ENCODE measurements at regions not wholly inside any gene's neighbourhood (a gene's known extent, or its start where the extent isn't known, plus 50 kb on each side); places are given as distances from the start of the nearest gene placed in this dataset.
"Not testable (repeated sequence)": the region's sequence is repeated elsewhere in the genome, so short reads cannot be mapped to it uniquely, and the experiment has no call there.

- H3K27ac Mint-ChIP-seq; H3K36me3 Mint-ChIP-seq (ENCODE audit: low read depth); H3K27me3 Mint-ChIP-seq (ENCODE audit: insufficient read depth); H3K4me1 Mint-ChIP-seq (ENCODE audit: low read depth); H3K4me3 Mint-ChIP-seq; H3K9me3 Mint-ChIP-seq: not testable (repeated sequence)
- DNase-seq = peak; percentile 45
- peak; percentile 76 for TF ChIP-seq CTCF (IDR thresholded peaks at IDR 0.05)
Observed at GRCh38 chr1:46878173-46878782, 63.0 kb downstream of the CYP4A11 start.

GRCh38 chr1:46876093-46876492 lies 65.2 kb downstream of the CYP4A11 start:
- not testable (repeated sequence) for H3K27ac Mint-ChIP-seq; H3K36me3 Mint-ChIP-seq (ENCODE audit: low read depth); H3K9me3 Mint-ChIP-seq; DNase-seq; H3K4me1 Mint-ChIP-seq (ENCODE audit: low read depth); H3K4me3 Mint-ChIP-seq; H3K27me3 Mint-ChIP-seq (ENCODE audit: insufficient read depth)
- peak; percentile 73 for TF ChIP-seq CTCF (IDR thresholded peaks at IDR 0.05)

Data from HFFc6 (cell line).